ENCODE measurements at regions not wholly inside any gene's neighbourhood (a gene's known extent, or its start where the extent isn't known, plus 50 kb on each side); places are given as distances from the start of the nearest gene placed in this dataset.
"Not testable (repeated sequence)": the region's sequence is repeated elsewhere in the genome, so short reads cannot be mapped to it uniquely, and the experiment has no call there.

- H3K4me3 ChIP-seq (ENCODE audit: low read length) = no peak overlapping the region
- DNase-seq (ENCODE audit: low read depth) = no peak
- TF ChIP-seq CTCF (conservative IDR thresholded peaks at IDR 0.05; ENCODE audit: low read depth, low read length) = no peak
Measured at GRCh38 chr3:23130406-23130805, 72.7 kb upstream of the UBE2E2 start.

- no peak overlapping the region for H3K4me3 ChIP-seq (ENCODE audit: low read length)
- no peak for DNase-seq (ENCODE audit: low read depth)
Measured at GRCh38 chr3:23135026-23135785, 67.9 kb upstream of the UBE2E2 start.

GRCh38 chr3:23136054-23136453, 67.1 kb upstream of the UBE2E2 start:
- no peak for DNase-seq (ENCODE audit: low read depth)
- no peak overlapping the region for H3K4me3 ChIP-seq (ENCODE audit: low read length)
- TF ChIP-seq CTCF (conservative IDR thresholded peaks at IDR 0.05; ENCODE audit: low read depth, low read length) = no peak

More at GRCh38 chr3:23135026-23135785, 67.9 kb upstream of the UBE2E2 start:
- no peak for TF ChIP-seq CTCF (conservative IDR thresholded peaks at IDR 0.05; ENCODE audit: low read depth, low read length)

- H3K4me3 ChIP-seq (ENCODE audit: low read length); DNase-seq (ENCODE audit: low read depth): not testable (repeated sequence)
Measured at GRCh38 chr3:23144051-23144450, 59.1 kb upstream of the UBE2E2 start.

- no peak for DNase-seq (ENCODE audit: low read depth)
- no peak for TF ChIP-seq CTCF (conservative IDR thresholded peaks at IDR 0.05; ENCODE audit: low read depth, low read length)
- H3K4me3 ChIP-seq (ENCODE audit: low read length) = no peak overlapping the region
Measured at GRCh38 chr3:23146163-23146562, 57.0 kb upstream of the UBE2E2 start.

GRCh38 chr3:23152989-23153388, 50.1 kb upstream of the UBE2E2 start:
- no peak for DNase-seq (ENCODE audit: low read depth)
- H3K4me3 ChIP-seq (ENCODE audit: low read length) = no peak overlapping the region
- no peak for TF ChIP-seq CTCF (conservative IDR thresholded peaks at IDR 0.05; ENCODE audit: low read depth, low read length)
